GM13976 (cell line): ENCODE measurements at regions not wholly inside any gene's neighbourhood (a gene's known extent, or its start where the extent isn't known, plus 50 kb on each side); places are given as distances from the start of the nearest gene placed in this dataset.

Source experiments
- DNase-seq: peaks from one replicate; pipeline ENCODE4 v3.0.0; 2012; ENCODE audit warnings: low spot score
- CTCF ChIP-seq: IDR thresholded peaks from 2 replicates; pipeline ENCODE4 v1.5.1; 2012; ENCODE audit warnings: borderline replicate concordance, mild to moderate bottlenecking; ENCODE audit not compliant: insufficient read depth; ENCODE audit errors: extremely low read depth, missing control alignments, control extremely low read depth
- in situ Hi-C: fragments of 300-500 bp; cut with MboI; formaldehyde crosslinking; loops from one replicate; pipeline ENCODE4 v1.12.0; 2022; ENCODE audit warnings: low sequenced_read_pairs, mixed read lengths, inconsistent platforms; ENCODE audit not compliant: unreplicated experiment

DNA sequence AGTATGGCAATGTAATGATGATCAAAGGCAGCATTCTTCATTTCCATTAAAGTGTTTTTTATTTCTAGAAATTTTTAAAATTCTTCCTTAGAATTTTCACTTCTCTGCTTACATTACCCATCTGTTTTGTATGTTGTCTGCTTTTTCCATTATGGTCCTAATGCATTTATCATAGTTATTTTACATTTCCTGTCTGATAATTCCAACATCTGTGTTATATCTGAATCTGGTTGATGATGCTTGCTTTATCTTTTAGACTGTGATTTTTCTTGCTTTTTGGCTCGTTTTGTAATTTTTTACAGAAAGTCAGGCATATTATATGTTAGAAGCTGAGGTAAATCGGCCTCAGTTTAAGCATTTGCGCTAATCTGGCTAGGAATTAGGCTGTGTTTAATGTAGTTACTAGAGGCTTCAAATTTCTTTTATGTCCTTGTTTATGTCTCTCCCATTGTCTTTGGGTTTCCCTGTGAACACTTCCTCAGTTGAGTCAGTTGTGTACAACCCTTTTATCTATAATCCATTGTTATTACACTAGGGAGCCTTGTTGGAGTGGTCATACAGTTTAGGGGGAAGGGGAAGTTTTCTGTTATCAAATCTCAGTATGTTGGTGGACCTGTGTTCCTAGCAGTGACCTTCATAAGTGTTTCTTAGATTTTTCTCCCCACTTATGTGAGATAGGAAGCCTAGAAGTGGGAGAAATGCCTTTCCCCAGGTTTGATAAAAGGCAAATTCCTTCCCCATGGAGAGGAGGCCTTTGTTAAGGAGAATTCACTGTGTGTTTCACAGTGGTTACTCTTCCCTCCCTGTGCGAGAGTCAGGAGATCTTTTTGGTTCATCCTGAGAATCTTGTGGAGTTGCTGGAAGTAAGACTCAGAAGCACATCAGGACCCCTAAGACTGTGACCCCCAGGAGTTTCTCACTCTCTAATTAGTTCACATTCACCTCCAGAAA, 437.5 kb downstream of the INSC start:
- in situ Hi-C loops: no loop called here
- DNase-seq: no peak
- no peak for TF ChIP-seq CTCF

GRCh38 chr11:15555161-15555560, 440.4 kb downstream of the INSC start:
- TF ChIP-seq CTCF: no peak
- in situ Hi-C loops: no loop called here
- no peak for DNase-seq

- no peak for DNase-seq
- in situ Hi-C loops: no loop called here
- TF ChIP-seq CTCF: no peak
Observed at GRCh38 chr11:15557457-15558230, 442.9 kb downstream of the INSC start.

GRCh38 chr11:15558513-15559181, 443.9 kb downstream of the INSC start:
- no peak for TF ChIP-seq CTCF
- no peak for DNase-seq
- in situ Hi-C loops: no loop called here

DNA sequence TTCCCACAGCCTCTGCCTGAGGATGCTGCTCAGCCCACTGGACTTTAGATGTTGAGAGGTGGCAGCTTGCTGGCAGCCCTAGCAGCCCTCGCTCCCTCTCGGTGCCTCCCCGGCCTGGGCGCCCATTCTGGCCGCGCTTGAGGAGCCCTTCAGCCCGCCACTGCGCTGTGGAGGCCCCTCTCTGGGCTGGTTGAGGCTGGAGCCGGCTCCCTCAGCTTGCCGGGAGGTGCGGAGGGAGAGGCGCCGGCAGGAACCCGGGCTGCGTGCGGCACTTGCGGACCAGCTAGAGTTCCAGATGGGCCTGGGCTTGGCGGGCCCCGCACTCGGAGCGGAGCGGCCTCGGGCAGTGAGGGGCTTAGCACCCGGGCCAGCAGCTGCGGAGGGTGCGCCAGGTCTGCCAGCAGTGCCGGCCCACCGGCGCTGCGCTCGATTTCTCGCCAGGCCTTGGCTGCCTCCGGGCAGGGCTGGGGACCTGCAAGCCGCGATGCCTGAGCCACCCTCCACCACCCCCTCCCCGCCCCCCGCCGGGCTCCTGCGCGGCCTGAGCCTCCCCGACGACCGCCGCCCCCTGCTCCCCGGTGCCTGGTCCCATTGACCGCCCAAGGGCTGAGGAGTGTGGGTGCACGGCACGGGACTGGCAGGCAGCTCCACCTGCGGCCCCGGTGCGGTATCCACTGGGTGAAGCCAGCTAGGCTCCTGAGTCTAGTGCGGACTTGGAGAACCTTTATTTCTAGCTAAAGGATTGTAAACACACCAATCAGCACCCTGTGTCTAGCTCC, 446.2 kb downstream of the INSC start:
- TF ChIP-seq CTCF: no peak
- DNase-seq: no peak
- in situ Hi-C loops: no loop called here
